ENCODE measurements at regions not wholly inside any gene's neighbourhood (a gene's known extent, or its start where the extent isn't known, plus 50 kb on each side); places are given as distances from the start of the nearest gene placed in this dataset.

DNA sequence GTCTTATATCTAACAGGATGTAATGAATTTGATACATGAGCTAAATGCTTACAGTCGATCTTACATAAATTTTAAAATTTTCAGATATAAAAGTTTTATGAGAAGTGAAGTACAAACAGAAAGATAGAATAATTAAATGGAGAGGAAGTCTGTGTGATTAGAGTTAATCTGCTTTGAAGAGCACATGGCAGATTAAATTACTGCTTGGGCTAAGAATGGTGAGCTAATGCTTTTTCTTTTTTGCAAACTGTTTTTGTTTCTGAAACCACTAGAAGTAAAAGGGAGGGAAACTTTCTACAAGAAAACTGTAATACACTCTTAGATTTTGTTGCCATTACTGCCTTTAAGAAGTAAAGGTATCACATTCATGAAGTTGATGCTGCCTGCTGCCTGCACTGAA, 96.3 kb upstream of the SPRY2 start (continued):
- TF ChIP-seq EZH2 (IDR thresholded peaks at IDR 0.05; ENCODE audit: low read depth, unreplicated experiment), result no peak
- TF ChIP-seq EZH2phosphoT487 (IDR thresholded peaks at IDR 0.05; ENCODE audit: unreplicated experiment), result no peak
- TF ChIP-seq, protein P1, sequence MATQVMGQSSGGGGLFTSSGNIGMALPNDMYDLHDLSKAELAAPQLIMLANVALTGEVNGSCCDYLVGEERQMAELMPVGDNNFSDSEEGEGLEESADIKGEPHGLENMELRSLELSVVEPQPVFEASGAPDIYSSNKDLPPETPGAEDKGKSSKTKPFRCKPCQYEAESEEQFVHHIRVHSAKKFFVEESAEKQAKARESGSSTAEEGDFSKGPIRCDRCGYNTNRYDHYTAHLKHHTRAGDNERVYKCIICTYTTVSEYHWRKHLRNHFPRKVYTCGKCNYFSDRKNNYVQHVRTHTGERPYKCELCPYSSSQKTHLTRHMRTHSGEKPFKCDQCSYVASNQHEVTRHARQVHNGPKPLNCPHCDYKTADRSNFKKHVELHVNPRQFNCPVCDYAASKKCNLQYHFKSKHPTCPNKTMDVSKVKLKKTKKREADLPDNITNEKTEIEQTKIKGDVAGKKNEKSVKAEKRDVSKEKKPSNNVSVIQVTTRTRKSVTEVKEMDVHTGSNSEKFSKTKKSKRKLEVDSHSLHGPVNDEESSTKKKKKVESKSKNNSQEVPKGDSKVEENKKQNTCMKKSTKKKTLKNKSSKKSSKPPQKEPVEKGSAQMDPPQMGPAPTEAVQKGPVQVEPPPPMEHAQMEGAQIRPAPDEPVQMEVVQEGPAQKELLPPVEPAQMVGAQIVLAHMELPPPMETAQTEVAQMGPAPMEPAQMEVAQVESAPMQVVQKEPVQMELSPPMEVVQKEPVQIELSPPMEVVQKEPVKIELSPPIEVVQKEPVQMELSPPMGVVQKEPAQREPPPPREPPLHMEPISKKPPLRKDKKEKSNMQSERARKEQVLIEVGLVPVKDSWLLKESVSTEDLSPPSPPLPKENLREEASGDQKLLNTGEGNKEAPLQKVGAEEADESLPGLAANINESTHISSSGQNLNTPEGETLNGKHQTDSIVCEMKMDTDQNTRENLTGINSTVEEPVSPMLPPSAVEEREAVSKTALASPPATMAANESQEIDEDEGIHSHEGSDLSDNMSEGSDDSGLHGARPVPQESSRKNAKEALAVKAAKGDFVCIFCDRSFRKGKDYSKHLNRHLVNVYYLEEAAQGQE (IDR thresholded peaks at IDR 0.05; ENCODE audit: unreplicated experiment), result no peak
- TF ChIP-seq POLR2AphosphoS5 (IDR thresholded peaks at IDR 0.05; ENCODE audit: low read depth), result no peak
- TF ChIP-seq, protein P2, sequence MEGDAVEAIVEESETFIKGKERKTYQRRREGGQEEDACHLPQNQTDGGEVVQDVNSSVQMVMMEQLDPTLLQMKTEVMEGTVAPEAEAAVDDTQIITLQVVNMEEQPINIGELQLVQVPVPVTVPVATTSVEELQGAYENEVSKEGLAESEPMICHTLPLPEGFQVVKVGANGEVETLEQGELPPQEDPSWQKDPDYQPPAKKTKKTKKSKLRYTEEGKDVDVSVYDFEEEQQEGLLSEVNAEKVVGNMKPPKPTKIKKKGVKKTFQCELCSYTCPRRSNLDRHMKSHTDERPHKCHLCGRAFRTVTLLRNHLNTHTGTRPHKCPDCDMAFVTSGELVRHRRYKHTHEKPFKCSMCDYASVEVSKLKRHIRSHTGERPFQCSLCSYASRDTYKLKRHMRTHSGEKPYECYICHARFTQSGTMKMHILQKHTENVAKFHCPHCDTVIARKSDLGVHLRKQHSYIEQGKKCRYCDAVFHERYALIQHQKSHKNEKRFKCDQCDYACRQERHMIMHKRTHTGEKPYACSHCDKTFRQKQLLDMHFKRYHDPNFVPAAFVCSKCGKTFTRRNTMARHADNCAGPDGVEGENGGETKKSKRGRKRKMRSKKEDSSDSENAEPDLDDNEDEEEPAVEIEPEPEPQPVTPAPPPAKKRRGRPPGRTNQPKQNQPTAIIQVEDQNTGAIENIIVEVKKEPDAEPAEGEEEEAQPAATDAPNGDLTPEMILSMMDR (conservative IDR thresholded peaks at IDR 0.05; ENCODE audit: low read depth in 2 of 2), result no peak
- TF ChIP-seq ZNF114 (CRISPR knock-in tag; IDR thresholded peaks at IDR 0.05), result no peak

DNA sequence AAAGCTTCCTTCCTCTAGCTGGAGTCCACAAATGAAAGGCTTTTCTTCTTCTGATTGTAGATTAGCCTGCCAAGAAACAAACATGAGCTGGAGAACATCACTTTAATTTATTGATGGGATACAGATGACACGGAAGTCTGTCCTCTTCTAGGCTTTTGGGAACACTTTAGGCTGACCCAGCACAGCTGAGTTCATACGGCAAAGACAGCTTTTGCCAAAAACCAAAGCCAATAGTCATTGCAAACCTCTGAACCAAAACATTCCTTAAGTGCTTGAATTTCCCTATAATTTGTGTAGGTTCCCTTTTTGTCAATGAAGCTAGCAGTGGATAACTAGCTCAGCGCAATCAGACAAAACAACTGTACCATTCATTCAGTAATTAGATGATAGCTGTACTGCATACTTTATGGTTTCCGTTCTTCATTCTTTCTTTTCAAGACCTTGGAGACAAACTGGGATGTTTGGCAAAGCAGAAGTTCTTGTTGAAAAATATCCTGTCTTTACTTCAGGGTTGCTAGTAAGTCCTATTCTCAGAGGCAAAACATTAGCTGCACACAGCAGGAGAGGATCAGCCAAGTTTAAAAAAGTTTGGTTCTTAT, 95.7 kb upstream of the SPRY2 start:
- no peaks in the 10 kb centered on the region for H3K27me3 ChIP-seq (ENCODE audit: insufficient read depth)
- no peaks in the 10 kb centered on the region for H3K79me2 ChIP-seq (replicated peaks; ENCODE audit: insufficient read depth)
- no peak overlapping the region for H3K27ac Mint-ChIP-seq
- H2AFZ ChIP-seq, result peak overlapping the region; percentile 15
- no peaks in the 10 kb centered on the region for H4K20me1 ChIP-seq (replicated peaks; ENCODE audit: insufficient read depth)
- H3K4me3 Mint-ChIP-seq, result no peak overlapping the region
- H3K36me3 ChIP-seq (ENCODE audit: insufficient read depth), result no peaks in the 10 kb centered on the region
- no peak for ATAC-seq
- no peaks in the 10 kb centered on the region for H3K36me3 Mint-ChIP-seq (ENCODE audit: low read depth)
- no peak overlapping the region for H3K4me2 ChIP-seq
- no peak overlapping the region for H3K4me3 ChIP-seq
- no peak for DNase-seq (ENCODE audit: low spot score)
- 0 out of 2 replicates have a peak, but pooled peaks cover 2% of the 10 kb centered on the region for H3K9me2 ChIP-seq (ENCODE audit: insufficient read depth)
- H3K4me1 Mint-ChIP-seq, result no peaks in the 10 kb centered on the region
- H3K27ac ChIP-seq (ENCODE audit: low read depth), result no peak overlapping the region
- no peaks in the 10 kb centered on the region for H3K27me3 Mint-ChIP-seq (ENCODE audit: insufficient read depth, low read depth, poor library complexity)
- H3F3A ChIP-seq (replicated peaks; ENCODE audit: low read depth), result no peaks in the 10 kb centered on the region
- peaks cover 3% of the 10 kb centered on the region; the same call in 1 of the 3 replicates for H3K9me3 Mint-ChIP-seq
- H3K4me1 ChIP-seq (ENCODE audit: insufficient read depth), result no peaks in the 10 kb centered on the region
- TF ChIP-seq ZNF331 (CRISPR knock-in tag; IDR thresholded peaks at IDR 0.05; ENCODE audit: low read depth), result no peak
- TF ChIP-seq CREB1 (CRISPR knock-in tag; IDR thresholded peaks at IDR 0.05; ENCODE audit: low read depth), result no peak
- TF ChIP-seq ZNF114 (CRISPR knock-in tag; IDR thresholded peaks at IDR 0.05), result no peak
- TF ChIP-seq EZH2phosphoT487 (IDR thresholded peaks at IDR 0.05; ENCODE audit: unreplicated experiment), result no peak
- TF ChIP-seq, protein P3, sequence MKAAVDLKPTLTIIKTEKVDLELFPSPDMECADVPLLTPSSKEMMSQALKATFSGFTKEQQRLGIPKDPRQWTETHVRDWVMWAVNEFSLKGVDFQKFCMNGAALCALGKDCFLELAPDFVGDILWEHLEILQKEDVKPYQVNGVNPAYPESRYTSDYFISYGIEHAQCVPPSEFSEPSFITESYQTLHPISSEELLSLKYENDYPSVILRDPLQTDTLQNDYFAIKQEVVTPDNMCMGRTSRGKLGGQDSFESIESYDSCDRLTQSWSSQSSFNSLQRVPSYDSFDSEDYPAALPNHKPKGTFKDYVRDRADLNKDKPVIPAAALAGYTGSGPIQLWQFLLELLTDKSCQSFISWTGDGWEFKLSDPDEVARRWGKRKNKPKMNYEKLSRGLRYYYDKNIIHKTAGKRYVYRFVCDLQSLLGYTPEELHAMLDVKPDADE (IDR thresholded peaks at IDR 0.05), result no peak
- no peak for TF ChIP-seq EZH2 (IDR thresholded peaks at IDR 0.05; ENCODE audit: low read depth, unreplicated experiment)
- no peak for TF ChIP-seq STAT1 (IDR thresholded peaks at IDR 0.05; ENCODE audit: unreplicated experiment)
- TF ChIP-seq, protein P2 (conservative IDR thresholded peaks at IDR 0.05; ENCODE audit: low read depth in 2 of 2), result no peak
- TF ChIP-seq NANOG (IDR thresholded peaks at IDR 0.05; ENCODE audit: borderline replicate concordance), result no peak
- TF ChIP-seq POLR2AphosphoS5 (IDR thresholded peaks at IDR 0.05; ENCODE audit: low read depth), result no peak
